A549 (cell line): ENCODE measurements at regions not wholly inside any gene's neighbourhood (a gene's known extent, or its start where the extent isn't known, plus 50 kb on each side); places are given as distances from the start of the nearest gene placed in this dataset.

ENCODE experiments used
- ATAC-seq, 2 experiments: fragments of 200-7000 bp in 1 of 2; fragments of >200 bp in 1 of 2; cut with Nextera tagmentation in 1 of 2; cut with Tn5 transposase in 1 of 2; 3 replicates each; pipeline versions ENCODE4 v1.8.0 to v1.9.1; 2018 to 2020; ENCODE audit warnings: mild to moderate bottlenecking in 1 of 2, moderate library complexity in 1 of 2
- CTCF ChIA-PET: fragments of 300-600 bp; sonication (Branson Sonifier 250); formaldehyde crosslinking; extraction: SDS; loops from one replicate; lab custom pipeline; 2021; ENCODE audit warnings: antibody characterized with exemption, inconsistent platforms; lab: Yijun Ruan, JAX
- POLR2A ChIA-PET: fragments of 350-600 bp; formaldehyde crosslinking; extraction: SDS; loops from one replicate; lab custom pipeline; 2021; ENCODE audit warnings: antibody characterized with exemption, inconsistent platforms; lab: Yijun Ruan, JAX
- DNase-seq, 2 experiments: peaks; one replicate each; pipeline versions ENCODE4 v3.0.0 to v3.0.0-alpha.2; 2011 to 2016; ENCODE audit warnings: low read depth in 1 of 2, low spot score in 1 of 2
- FAIRE-seq: peaks from 2 replicates; lab custom pipeline; 2011; peaks lifted over from hg19 to GRCh38; lab: Jason Lieb, UNC
- H3K27ac ChIP-seq, 2 experiments: fragments of >200 bp; sonication (Bioruptor Twin); formaldehyde crosslinking; 3 replicates each; pipeline ENCODE4 v1.5.1; 2016 to 2017
- H3K4me1 ChIP-seq: fragments of >200 bp; sonication (Bioruptor Twin); formaldehyde crosslinking; 3 replicates; pipeline ENCODE4 v1.6.1; 2016
- H3K4me2 ChIP-seq: fragments of >200 bp; sonication (Bioruptor Twin); formaldehyde crosslinking; 3 replicates; pipeline ENCODE4 v1.6.1; 2016
- H3K4me3 ChIP-seq: fragments of >200 bp; sonication (Bioruptor Twin); formaldehyde crosslinking; 3 replicates; pipeline ENCODE4 v1.5.1; 2016
- H3K9me3 ChIP-seq: fragments of >200 bp; sonication (Bioruptor Twin); formaldehyde crosslinking; 3 replicates; pipeline ENCODE4 v1.6.1; 2016
- CBX8 ChIP-seq: fragments of 200-600 bp; sonication (generic); IDR thresholded peaks from 2 replicates; pipeline ENCODE4 v1.6.1; 2016
- CHD2 ChIP-seq: fragments of 150-350 bp; IDR thresholded peaks from 2 replicates; pipeline ENCODE4 v1.6.1; 2014; ENCODE audit warnings: low read length; ENCODE audit not compliant: partially characterized antibody
- CHD4 ChIP-seq: fragments of 200-600 bp; sonication (generic); IDR thresholded peaks from 2 replicates; pipeline ENCODE4 v1.6.1; 2016; ENCODE audit warnings: antibody characterized with exemption, mild to moderate bottlenecking, borderline replicate concordance
- EHF ChIP-seq: fragments of 250-450 bp; sonication (Bioruptor Pico); IDR thresholded peaks from 2 replicates; pipeline ENCODE4 v1.5.0; 2020; ENCODE audit warnings: mild to moderate bottlenecking
- EHMT2 ChIP-seq: fragments of 200-600 bp; sonication (generic); IDR thresholded peaks from 2 replicates; pipeline ENCODE4 v1.6.1; 2016; ENCODE audit warnings: antibody characterized with exemption, low read depth, mild to moderate bottlenecking, moderate library complexity
- ELK1 ChIP-seq: fragments of 150-350 bp; IDR thresholded peaks from 2 replicates; pipeline ENCODE4 v1.6.1; 2014; ENCODE audit warnings: low read depth, mild to moderate bottlenecking, low read length
- ESRRA ChIP-seq: fragments of 150-350 bp; IDR thresholded peaks from 2 replicates; pipeline ENCODE4 v1.6.1; 2014; ENCODE audit warnings: mild to moderate bottlenecking, low read length, borderline replicate concordance
- FOXS1 ChIP-seq: fragments of 250-450 bp; sonication (Bioruptor Pico); IDR thresholded peaks from 2 replicates; pipeline ENCODE4 v1.5.0; 2020; ENCODE audit warnings: mild to moderate bottlenecking, moderate library complexity
- GATA3 ChIP-seq: IDR thresholded peaks from 2 replicates; pipeline ENCODE4 v1.6.1; 2012; ENCODE audit warnings: borderline replicate concordance
- HES2 ChIP-seq: fragments of >200 bp; sonication (Bioruptor Twin); formaldehyde crosslinking; IDR thresholded peaks from 2 replicates; pipeline ENCODE4 v1.6.1; 2016
- HOXA7 ChIP-seq: fragments of 250-450 bp; sonication (Bioruptor Pico); IDR thresholded peaks from 2 replicates; pipeline ENCODE4 v1.5.0; 2020; ENCODE audit warnings: mild to moderate bottlenecking, moderate library complexity
- HOXB5 ChIP-seq: fragments of 250-450 bp; sonication (Bioruptor Pico); IDR thresholded peaks from 2 replicates; pipeline ENCODE4 v1.5.0; 2020; ENCODE audit warnings: mild to moderate bottlenecking, moderate library complexity
- JUN ChIP-seq, 2 experiments: fragments of >200 bp; sonication (Bioruptor Twin); formaldehyde crosslinking; IDR thresholded peaks; 2 replicates in 1 of 2; 3 replicates in 1 of 2; pipeline ENCODE4 v1.6.1; 2016 to 2017
- KDM1A ChIP-seq: fragments of 200-600 bp; sonication (generic); IDR thresholded peaks from 2 replicates; pipeline ENCODE4 v1.6.1; 2016; ENCODE audit warnings: low read depth, mild to moderate bottlenecking
- KDM5A ChIP-seq: fragments of 200-600 bp; sonication (generic); IDR thresholded peaks from 2 replicates; pipeline ENCODE4 v1.6.1; 2016; ENCODE audit warnings: antibody characterized with exemption, mild to moderate bottlenecking
- NFE2L2 ChIP-seq: fragments of 150-350 bp; conservative IDR thresholded peaks from 2 replicates; pipeline ENCODE4 v1.6.1; 2014; ENCODE audit warnings: low read length
- NPAS2 ChIP-seq: fragments of 250-450 bp; sonication (Bioruptor Pico); IDR thresholded peaks from 2 replicates; pipeline ENCODE4 v1.8.0; 2022; ENCODE audit warnings: mild to moderate bottlenecking, moderate library complexity, borderline replicate concordance
- PBX3 ChIP-seq: IDR thresholded peaks from 2 replicates; pipeline ENCODE4 v1.6.1; 2012
- POLR2AphosphoS2 ChIP-seq: conservative IDR thresholded peaks from 2 replicates; pipeline ENCODE4 v1.6.1; 2012; ENCODE audit warnings: low read length, improper control_type of control experiment, inconsistent platforms
- RAD21 ChIP-seq, 2 experiments: fragments of >200 bp in 1 of 2; sonication (Bioruptor Twin) in 1 of 2; formaldehyde crosslinking in 1 of 2; IDR thresholded peaks in 1 of 2; conservative IDR thresholded peaks in 1 of 2; 2 replicates in 1 of 2; 3 replicates in 1 of 2; pipeline ENCODE4 v1.6.1; 2012 to 2018; ENCODE audit warnings: inconsistent platforms in 1 of 2
- RCOR1 ChIP-seq: fragments of 150-350 bp; IDR thresholded peaks from 2 replicates; pipeline ENCODE4 v1.6.1; 2014; ENCODE audit warnings: antibody characterized with exemption, low read length, low read depth
- RFX5 ChIP-seq: fragments of 450-650 bp; IDR thresholded peaks from 2 replicates; pipeline ENCODE4 v1.7.1; 2014; ENCODE audit warnings: antibody characterized with exemption, mild to moderate bottlenecking, moderate library complexity
- RNF2 ChIP-seq: fragments of 200-600 bp; sonication (generic); IDR thresholded peaks from 2 replicates; pipeline ENCODE4 v1.6.1; 2016; ENCODE audit warnings: low read depth, mild to moderate bottlenecking, antibody characterized with exemption, moderate library complexity, borderline replicate concordance
- SMC3 ChIP-seq: fragments of >200 bp; sonication (Bioruptor Twin); formaldehyde crosslinking; IDR thresholded peaks from 3 replicates; pipeline ENCODE4 v1.6.1; 2018; ENCODE audit warnings: inconsistent platforms
- TFCP2L1 ChIP-seq: fragments of 250-450 bp; sonication (Bioruptor Pico); IDR thresholded peaks from 2 replicates; pipeline ENCODE4 v1.5.0; 2021; ENCODE audit warnings: mild to moderate bottlenecking
- TP53 ChIP-seq: fragments of 250-450 bp; sonication (Bioruptor Pico); IDR thresholded peaks from 2 replicates; pipeline ENCODE4 v1.5.0; 2021; ENCODE audit warnings: mild to moderate bottlenecking, moderate library complexity
- USF2 ChIP-seq: fragments of 450-650 bp; IDR thresholded peaks from 2 replicates; pipeline ENCODE4 v1.6.1; 2014; ENCODE audit warnings: antibody characterized with exemption
- ZFP36 ChIP-seq: fragments of 450-650 bp; IDR thresholded peaks from 2 replicates; pipeline ENCODE4 v1.6.1; 2014; ENCODE audit warnings: borderline replicate concordance; ENCODE audit not compliant: partially characterized antibody
- ZSCAN20 ChIP-seq: fragments of 250-450 bp; sonication (Bioruptor Pico); IDR thresholded peaks from 2 replicates; pipeline ENCODE4 v1.8.0; 2022; ENCODE audit warnings: mild to moderate bottlenecking, moderate library complexity
- WGBS: methylation state at CpG from one replicate; pipeline ENCODE4 v1.1.6; 2017; ENCODE audit errors: missing lambda C conversion rate; 5-methylcytosine and 5-hydroxymethylcytosine counted together

GRCh38 chr4:75229806-75230570, 284.2 kb downstream of the RCHY1 start:
- TF ChIP-seq ZFP36 (no peak), USF2 (no peak), KDM5A (no peak), NFE2L2 (no peak), CHD4 (no peak), ZSCAN20 (CRISPR knock-in tag) (no peak), CBX8 (no peak), TP53 (CRISPR knock-in tag) (no peak), KDM1A (no peak), TFCP2L1 (CRISPR knock-in tag) (no peak), HOXA7 (no peak), CHD2 (no peak), HES2 (no peak), POLR2AphosphoS2 (no peak), ESRRA (no peak), RAD21 (conservative IDR thresholded peaks at IDR 0.05 in 1 of 2, IDR thresholded peaks at IDR 0.05 in 1 of 2) (no peak), FOXS1 (no peak), ELK1 (no peak), EHMT2 (no peak), JUN (IDR thresholded peaks at IDR 0.05) (no peak)
- ATAC-seq (no peak), DNase-seq (no peak), FAIRE-seq (no peak)
- ChIA-PET CTCF (no interaction called here), POLR2A (no interaction called here)
- WGBS = 4% methylated on average over 3 of the region's 3 CpGs
- H3K4me3 ChIP-seq = no peak overlapping the region
- no peak overlapping the region for H3K27ac ChIP-seq
- H3K4me2 ChIP-seq = no peak overlapping the region
- no peaks in the 10 kb centered on the region for H3K9me3 ChIP-seq
- H3K4me1 ChIP-seq = no peaks in the 10 kb centered on the region

- FAIRE-seq = no peak
Measured at GRCh38 chr4:75213480-75213879, 280.6 kb downstream of the PARM1 start.

More at GRCh38 chr4:75213480-75213879, 280.6 kb downstream of the PARM1 start:
- WGBS = 25% methylated on average over 2 of the region's 2 CpGs
- H3K4me3 ChIP-seq = no peak overlapping the region
- no peaks in the 10 kb centered on the region for H3K4me1 ChIP-seq
- ChIA-PET CTCF (interaction anchor here (1.7 kb wide), 1 partner anchor 10 kb away, joined by 3 read pairs; no protein-coding TSS in a partner anchor), POLR2A (no interaction called here)
- no peaks in the 10 kb centered on the region for H3K9me3 ChIP-seq
- DNase-seq (no peak), ATAC-seq (no peak)
- no peak overlapping the region for H3K4me2 ChIP-seq
- TF ChIP-seq NPAS2 (CRISPR knock-in tag) (no peak), SMC3 (no peak), GATA3 (no peak), EHF (CRISPR knock-in tag) (no peak), HOXB5 (CRISPR knock-in tag) (no peak), RFX5 (no peak), RNF2 (no peak), RCOR1 (no peak), PBX3 (no peak)
- H3K27ac ChIP-seq = no peak overlapping the region
